ENCODE measurements at regions not wholly inside any gene's neighbourhood (a gene's known extent, or its start where the extent isn't known, plus 50 kb on each side); places are given as distances from the start of the nearest gene placed in this dataset.

DNA sequence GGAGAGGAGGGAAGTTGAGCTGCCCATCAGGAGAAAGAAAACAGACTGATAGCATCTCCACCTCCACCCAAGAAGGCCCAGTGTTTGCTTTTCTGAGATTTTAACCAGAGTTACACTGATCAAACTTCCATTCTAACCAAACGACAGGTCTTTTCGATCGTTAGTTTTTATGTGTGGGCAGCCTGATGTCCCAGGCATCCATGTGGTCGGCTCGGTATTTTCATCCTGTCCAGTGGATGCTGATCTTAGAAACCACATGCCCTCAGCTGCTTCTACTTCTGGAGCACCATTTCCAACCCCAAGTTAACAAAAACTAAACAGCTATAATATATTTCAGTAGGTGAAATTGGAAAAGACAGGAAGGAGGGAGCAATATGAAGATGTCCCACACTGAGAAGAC is 536.8 kb upstream of the JAG1 start (continued):
- TF ChIP-seq EP300 (IDR thresholded peaks at IDR 0.05; ENCODE audit: borderline replicate concordance in 1 of 2, low read depth in 2 of 2, low read length in 2 of 2): no peak
- no peak for TF ChIP-seq FOSL1 (IDR thresholded peaks at IDR 0.05; ENCODE audit: insufficient read depth, low read depth, low read length)
- TF ChIP-seq HDAC6 (IDR thresholded peaks at IDR 0.05; ENCODE audit: low read depth, low read length): no peak
- TF ChIP-seq YY1 (IDR thresholded peaks at IDR 0.05; ENCODE audit: low read depth, low read length): no peak

Measured in H1 (cell line).